LoVo (cell line): ENCODE measurements at regions not wholly inside any gene's neighbourhood (a gene's known extent, or its start where the extent isn't known, plus 50 kb on each side); places are given as distances from the start of the nearest gene placed in this dataset.

Source experiments
- DNase-seq: peaks from one replicate; pipeline ENCODE4 v3.0.0-alpha.2; 2016; ENCODE audit warnings: low spot score

DNA sequence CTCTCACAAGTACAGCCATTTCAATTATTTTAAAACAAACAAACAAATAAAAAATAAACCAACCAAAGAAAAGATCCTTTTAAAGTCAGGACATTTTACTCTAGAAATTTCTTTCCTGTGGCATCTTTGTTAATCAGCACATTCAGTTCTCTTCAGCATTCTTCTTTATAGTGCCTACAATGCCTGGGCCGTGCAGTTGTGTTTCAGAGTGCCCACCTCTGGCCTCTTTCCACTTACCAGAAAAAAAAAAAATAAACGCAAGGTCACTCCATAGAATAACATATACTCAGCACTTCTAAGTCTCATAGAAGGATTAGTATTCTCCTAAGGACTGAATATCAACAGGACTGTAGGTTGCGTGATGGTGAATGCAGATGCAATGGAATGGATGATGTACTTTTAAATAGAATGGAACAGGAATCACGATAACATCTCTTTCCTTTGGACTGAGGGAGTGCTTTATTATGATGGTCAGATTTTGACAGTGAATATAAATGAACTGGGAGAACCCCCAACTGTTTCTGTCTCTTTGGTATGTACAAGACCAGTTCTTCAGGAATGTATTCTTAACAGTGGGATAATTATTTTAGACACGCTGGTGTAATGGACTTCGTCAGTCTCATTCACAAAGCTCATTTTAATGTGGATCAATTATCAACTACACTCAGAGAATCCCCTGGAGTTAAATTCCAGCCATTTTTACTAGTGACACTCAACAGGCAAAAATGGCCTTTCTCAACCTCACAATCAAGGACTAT, 125.0 kb upstream of the NBEA start:
- no peak for DNase-seq

DNA sequence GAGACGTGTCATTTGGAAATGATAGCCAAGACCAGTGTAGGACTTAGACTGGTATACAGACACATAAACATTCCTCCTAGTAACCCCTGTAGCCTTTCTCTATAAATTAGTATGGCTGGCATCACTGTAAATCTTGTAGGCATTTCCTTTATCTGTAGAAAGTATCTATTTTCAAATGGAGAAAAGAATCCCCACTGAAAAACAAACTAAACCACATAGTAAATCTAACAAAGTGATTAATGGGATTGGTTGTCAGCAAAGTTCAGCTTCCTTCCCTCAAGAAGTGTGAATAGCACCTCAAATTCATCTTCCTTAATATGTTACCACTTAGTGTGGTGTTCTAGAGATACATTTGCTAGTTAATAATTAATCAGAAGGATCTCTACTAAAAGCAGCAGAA, 119.4 kb upstream of the NBEA start:
- DNase-seq: no peak

GRCh38 chr13:34826432-34826831, 115.6 kb upstream of the NBEA start:
- no peak for DNase-seq

DNA sequence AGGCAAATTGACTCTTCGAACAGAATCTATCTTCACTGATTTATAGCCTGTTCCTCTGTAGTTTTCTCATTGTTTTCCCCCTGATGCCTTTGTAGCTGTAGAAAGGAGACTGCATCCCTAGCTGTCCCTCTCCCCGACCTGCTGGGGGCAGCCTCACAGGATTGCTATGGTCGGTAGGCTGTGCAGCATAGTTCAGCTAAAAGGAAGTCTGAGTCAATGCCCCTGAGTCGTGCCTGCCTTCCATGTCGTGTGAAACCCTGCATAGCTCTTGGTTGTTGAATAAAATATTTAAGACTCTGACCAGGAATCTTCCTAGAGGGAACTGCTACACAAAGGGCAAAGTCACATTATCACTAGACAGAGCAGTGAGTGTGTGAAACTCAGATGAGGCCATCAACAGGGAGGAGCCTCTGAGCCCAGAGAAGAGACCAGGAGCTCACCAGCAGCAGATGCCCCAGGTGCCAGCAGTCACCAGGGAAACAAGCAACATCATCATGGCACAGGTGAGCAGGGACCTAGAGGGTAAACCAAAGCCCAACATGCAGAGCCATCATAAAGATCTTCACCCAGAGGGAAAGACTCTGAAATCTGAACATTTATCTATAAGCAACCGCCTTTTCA, 108.4 kb upstream of the NBEA start:
- DNase-seq: no peak

DNA sequence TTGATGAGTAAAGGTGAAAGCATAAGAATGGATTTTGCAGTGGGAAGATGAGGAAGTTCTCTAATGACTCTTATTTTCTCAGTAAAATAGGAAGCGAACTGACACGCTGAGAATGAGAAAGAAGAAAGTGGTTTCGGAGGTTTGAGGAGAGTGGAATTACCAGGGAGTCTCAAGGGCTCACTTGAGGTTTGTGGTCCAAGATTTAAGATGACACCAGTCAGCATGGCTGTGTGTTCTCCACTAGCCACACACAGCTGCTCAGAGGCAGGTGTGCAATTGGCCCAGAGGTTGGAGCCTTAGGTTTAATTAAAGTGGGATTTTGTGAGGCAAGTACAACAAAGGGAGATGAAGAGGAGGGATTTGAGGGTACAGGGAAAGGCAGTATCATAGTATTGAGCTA, 99.6 kb upstream of the NBEA start:
- DNase-seq: no peak

- DNase-seq: no peak
Measured at GRCh38 chr13:34847766-34848165, 94.3 kb upstream of the NBEA start.

DNA sequence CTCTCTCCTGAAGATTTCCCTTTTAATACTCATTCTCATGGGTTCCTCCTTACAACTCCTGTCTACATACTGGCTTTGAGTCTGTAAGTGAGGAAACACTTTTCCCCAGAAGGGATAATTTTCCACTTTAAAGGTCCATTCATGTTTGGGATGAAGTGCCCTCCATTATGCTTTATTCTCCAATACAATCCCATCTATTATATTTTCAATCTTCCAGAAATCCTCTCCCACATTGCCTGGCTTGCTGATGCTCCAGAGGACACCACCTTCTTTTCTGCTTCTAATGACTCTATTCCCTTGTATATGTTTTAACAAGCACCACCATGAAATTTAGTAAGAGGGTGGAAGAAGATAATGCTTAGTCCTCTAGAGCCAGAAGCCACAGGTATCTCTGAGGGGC, 92.7 kb upstream of the NBEA start:
- no peak for DNase-seq

GRCh38 chr13:34853161-34853560, 88.9 kb upstream of the NBEA start:
- no peak for DNase-seq

GRCh38 chr13:34857558-34858325, 84.3 kb upstream of the NBEA start:
- DNase-seq: no peak

GRCh38 chr13:34862311-34862710, 79.8 kb upstream of the NBEA start:
- DNase-seq: no peak

GRCh38 chr13:34862716-34863115, 79.4 kb upstream of the NBEA start:
- no peak for DNase-seq

DNA sequence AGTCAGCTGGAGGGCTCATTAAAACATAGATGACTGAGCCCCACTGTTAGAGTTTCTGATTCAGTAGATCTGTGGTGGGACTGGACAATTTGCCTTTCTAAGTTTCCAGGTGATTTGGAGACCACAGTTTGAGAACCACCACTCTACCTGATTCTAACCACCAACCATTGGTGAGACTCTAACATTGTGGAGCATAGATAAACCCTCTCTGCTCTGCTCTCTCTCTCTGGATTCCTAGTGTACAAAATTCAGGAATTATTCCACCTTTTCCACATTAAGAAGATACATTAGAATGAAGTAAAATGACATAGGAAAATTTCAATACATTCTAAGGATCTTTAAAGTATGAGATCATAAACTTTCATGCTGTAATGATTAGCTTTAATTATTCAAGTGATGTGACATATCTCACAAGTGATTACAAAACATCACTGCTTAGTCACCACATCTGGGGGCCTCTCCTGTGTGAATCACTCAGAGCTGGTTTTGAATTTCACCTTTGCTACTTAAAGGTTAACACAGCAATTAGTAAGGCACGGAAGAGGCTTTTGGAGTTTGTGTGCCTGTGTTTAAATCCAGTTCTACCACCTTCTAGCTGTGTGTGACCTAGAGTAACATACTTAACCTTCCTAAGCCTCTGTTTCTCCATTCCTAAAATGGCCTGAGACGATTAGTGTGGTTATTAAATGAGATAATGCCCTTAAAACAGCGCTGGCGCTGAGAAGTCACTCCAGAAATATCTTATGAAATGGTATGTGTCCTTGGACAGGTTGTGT, 78.5 kb upstream of the NBEA start:
- peak; percentile 35 for DNase-seq

GRCh38 chr13:34864671-34865070, 77.4 kb upstream of the NBEA start:
- DNase-seq: no peak

GRCh38 chr13:34867590-34867989, 74.5 kb upstream of the NBEA start:
- DNase-seq: no peak

GRCh38 chr13:34868733-34869132, 73.3 kb upstream of the NBEA start:
- no peak for DNase-seq

DNA sequence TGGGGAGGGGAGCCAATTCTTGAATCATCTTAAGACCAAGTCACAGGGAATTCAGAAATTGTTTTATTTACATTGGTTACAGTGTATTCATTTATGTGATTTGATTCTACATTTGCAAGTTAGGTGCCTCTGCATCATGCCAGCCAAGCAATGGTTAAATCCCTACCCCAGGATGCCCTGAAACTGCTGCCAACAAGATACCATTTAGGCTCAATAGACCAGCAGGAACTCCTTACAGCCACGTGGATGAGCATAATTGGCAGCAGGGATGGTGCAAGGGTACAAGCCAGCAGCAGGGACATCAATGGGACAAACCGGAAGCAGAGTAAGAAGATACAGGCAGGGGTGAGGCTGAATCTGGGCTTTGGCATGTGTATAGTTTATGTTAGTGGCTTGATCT, 72.4 kb upstream of the NBEA start:
- no peak for DNase-seq

DNA sequence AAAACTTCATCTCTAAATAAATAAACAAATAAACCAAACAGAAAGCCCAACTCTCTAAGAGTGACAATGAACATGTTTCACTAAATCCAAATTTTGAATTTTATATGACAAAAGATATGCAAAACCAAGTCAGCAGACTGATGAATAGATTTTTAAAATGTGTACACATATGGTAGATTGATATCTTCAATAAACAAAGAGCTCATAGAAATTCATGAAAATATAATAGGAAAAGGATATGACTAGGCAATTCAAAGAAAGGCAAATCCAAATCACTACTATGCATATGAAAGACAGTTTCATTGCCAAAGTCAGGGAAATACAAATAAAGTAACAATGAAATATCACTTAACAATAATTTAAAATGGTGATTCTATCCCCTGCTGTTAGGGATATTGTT, 63.7 kb upstream of the NBEA start:
- no peak for DNase-seq

GRCh38 chr13:34879851-34880250, 62.2 kb upstream of the NBEA start:
- no peak for DNase-seq

DNA sequence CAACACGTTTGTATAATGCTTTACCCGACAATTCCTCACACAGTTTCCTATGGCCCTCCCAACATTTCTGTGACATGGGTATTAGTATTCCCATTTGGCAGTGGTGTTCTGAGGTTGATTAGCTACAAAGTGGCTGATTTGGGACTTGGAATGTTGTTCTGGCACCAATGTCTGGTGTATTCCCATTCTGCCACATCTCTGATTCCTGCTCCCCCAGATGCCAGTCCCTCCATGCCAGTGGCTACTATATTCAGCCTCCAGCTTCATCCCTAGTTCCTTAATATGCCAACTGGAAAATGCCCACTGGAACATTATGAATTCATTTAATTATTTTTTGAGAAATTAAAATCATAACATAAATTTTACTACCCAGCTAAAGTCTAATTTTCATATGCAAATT, 60.6 kb upstream of the NBEA start:
- no peak for DNase-seq

GRCh38 chr13:34883396-34883795, 58.7 kb upstream of the NBEA start:
- DNase-seq: no peak

DNA sequence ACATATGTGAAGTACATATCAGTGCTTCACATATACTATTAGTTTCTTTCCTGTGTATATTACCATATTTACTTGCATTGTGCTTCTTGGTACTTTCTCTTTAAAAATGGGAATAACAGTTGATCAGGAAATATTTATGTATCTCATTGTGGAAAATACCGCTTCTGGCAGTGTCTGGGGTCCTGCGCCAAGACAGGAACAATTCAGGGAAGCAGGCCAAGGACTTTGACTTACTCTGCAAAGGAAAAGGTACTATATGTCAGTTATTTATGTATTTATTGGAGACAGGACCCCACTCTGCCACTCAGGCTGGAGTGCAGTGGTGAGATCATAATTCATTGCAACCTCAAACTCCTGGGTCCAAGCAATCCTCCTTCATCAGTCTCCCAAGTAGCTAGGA, 57.7 kb upstream of the NBEA start:
- no peak for DNase-seq

GRCh38 chr13:34886121-34886875, 55.8 kb upstream of the NBEA start:
- DNase-seq: no peak
